ENCODE measurements at regions not wholly inside any gene's neighbourhood (a gene's known extent, or its start where the extent isn't known, plus 50 kb on each side); places are given as distances from the start of the nearest gene placed in this dataset.

DNA sequence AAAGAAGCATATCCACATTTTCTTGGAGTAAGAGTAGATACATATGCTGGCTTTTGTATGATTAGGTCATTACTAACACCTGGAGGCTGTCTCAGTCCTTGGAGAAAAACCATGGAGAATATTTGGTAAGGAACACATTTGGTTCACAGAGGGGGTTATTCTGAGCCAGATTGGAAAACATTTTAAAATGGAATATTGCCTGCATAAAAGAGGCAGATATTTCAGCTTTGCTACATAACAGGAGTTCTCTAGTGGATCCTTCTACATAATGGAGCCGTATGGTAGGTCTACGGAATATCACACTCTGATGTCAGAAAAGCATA lies 415.1 kb downstream of the ADGRL2 start:
- TF ChIP-seq GATA3 (IDR thresholded peaks at IDR 0.05; ENCODE audit: low read depth, low read length) (no peak), GATA2 (IDR thresholded peaks at IDR 0.05; ENCODE audit: low read depth, low read length) (no peak)

DNA sequence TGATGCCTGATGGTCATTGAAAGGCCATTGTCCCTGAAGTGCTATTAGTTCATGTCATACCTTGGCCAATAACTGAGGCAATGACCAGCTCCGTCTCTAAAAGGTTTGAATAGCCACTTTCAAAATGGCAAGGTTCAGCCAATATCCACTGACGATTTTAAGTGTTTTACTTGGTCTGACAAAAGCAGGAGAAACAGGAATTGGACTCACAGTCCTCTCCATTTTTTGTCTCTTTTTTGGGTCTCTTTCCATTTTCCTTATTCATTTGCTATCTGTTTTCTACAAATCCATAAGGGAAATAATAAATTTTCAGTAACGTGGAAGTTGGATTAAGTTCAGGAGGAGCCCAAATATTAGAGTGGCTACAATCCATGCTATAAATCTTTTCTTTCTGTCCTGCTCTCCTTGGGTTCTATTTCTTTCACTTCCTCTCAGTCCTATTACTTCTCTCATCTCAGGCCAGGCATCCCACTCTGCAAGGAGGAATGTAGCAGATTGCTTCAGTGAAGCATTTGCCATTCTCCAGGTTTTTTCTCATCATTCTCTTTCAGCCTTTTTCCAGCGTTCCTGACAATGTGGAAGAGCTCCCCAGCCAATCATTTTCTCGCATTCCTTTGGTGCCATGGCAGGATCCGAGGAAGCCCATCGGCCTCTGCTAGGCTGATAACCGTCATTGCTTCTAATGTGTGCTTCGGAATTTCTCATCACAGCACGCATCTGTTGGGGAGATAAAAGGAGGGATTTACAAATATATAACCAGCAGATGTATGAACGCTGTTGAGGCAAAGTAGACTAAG lies 414.5 kb downstream of the ADGRL2 start:
- TF ChIP-seq GATA2 (IDR thresholded peaks at IDR 0.05; ENCODE audit: low read depth, low read length) = no peak
- TF ChIP-seq GATA3 (IDR thresholded peaks at IDR 0.05; ENCODE audit: low read depth, low read length) = no peak

DNA sequence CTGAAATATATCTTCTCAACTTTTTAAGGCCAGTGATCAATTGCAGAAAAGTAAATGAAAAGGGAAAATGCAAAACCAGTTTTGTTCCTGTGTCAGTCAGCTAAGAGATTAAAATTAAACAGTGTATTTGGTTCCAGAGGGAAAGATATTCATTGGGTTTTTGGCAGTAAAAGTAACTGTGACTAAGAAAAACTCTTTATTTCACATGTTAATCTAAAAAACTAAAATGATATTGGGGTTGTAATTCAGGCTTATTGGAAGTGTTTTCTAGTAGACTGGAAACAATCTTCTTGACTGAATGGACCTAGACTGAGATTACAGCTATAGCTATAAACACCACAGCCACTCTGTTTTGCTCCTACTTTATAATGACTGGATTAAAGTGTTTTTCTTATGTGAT lies 413.9 kb downstream of the ADGRL2 start:
- no peak for TF ChIP-seq GATA3 (IDR thresholded peaks at IDR 0.05; ENCODE audit: low read depth, low read length)
- TF ChIP-seq GATA2 (IDR thresholded peaks at IDR 0.05; ENCODE audit: low read depth, low read length) = no peak

DNA sequence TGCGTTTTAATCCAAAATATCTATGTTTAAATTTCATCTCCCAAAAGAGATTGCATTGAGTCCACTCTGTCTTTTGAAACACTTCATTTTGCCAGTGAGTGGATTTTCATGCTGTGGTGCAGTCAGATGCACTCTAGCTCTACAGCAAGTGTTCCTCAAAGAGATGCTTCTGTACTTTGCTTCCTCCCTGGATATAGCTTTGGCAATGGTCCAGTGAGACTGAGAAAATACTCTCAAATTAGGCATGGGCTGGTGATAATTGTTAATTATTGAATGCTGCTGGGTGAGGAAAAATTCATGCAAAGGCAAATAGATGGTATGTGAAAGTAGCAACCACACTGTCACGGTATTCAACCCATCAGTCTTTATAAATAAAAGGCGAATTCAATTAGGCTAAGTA lies 396.9 kb downstream of the ADGRL2 start:
- TF ChIP-seq GATA2 (IDR thresholded peaks at IDR 0.05; ENCODE audit: low read depth, low read length) (no peak), GATA3 (IDR thresholded peaks at IDR 0.05; ENCODE audit: low read depth, low read length) (no peak)

DNA sequence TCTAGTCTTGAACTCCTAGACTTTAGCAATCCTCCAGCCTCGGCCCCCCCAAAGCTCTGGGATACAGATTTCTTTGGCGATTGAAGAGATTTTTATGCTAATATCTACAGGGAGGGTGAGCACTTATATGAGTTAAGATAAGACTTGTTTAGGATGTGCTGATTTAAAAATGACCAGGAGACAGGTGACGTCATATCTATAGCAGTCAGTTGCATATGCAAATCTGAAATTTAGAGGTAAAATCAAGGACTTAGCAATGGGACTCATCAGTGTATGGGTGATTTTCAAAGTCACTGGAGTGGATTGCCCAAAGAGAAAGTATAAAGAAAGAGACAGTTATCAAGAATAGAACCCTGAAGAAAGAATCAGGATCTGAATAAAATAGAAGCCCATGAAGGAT lies 394.5 kb downstream of the ADGRL2 start:
- TF ChIP-seq GATA3 (IDR thresholded peaks at IDR 0.05; ENCODE audit: low read depth, low read length) (no peak), GATA2 (IDR thresholded peaks at IDR 0.05; ENCODE audit: low read depth, low read length) (no peak)

DNA sequence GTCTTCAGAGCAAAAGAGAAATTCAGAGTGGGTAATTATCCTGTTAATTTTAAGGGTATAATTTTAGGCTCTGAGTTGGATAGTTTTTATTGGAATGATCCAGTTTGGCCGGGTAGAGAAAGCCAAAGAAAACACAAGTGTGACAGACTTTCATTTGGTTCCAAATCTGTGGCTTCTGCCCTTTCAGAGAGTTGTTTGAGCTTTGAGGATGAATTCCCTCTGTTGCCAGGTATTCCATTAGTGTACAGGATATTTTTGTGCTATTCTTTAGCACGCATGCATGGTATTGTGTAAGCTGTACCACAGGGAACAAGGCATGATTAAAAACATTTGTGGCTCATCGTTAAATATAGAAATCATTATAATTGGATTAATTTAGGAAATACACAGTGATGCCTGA lies 384.4 kb downstream of the ADGRL2 start:
- TF ChIP-seq GATA3 (IDR thresholded peaks at IDR 0.05; ENCODE audit: low read depth, low read length) (no peak), GATA2 (IDR thresholded peaks at IDR 0.05; ENCODE audit: low read depth, low read length) (no peak)

DNA sequence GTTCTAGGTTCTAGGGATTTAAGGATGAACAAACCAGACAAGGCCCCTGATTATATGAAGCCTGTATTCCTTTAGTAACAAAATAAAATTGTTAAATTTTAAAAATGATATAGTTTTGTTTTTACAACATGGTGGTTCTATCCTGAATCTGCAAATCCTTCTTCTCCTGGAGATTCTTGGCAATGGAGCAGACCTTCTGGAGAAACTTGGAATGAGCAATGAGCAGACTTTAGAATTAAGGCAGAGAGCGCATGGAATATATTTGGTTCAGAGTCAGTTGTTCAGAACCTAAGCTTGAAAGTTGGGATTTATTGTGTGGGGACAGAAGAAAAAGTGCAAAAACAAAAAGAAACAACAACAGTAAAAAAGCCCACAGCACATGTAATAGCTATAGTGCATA lies 381.1 kb downstream of the ADGRL2 start:
- TF ChIP-seq GATA3 (IDR thresholded peaks at IDR 0.05; ENCODE audit: low read depth, low read length) = no peak
- TF ChIP-seq GATA2 (IDR thresholded peaks at IDR 0.05; ENCODE audit: low read depth, low read length) = no peak

DNA sequence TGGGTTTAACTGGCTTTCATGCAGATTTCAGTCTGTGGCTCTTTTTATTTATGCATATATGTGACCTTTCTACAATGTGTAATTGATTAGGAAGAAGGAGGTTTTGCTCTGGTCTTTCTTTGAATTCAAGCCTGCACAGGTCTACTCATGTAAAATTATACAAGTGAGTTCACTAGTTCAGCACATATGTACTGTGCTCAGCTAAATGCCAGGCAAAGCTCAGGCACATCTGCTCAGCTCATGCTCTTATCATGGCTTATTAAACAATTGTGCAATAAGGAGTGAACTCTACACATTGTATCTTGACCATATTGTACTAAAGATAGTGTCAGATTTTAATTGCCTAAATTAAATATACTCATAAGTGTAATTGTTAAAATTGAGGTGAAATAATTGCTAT lies 378.4 kb downstream of the ADGRL2 start:
- TF ChIP-seq GATA2 (IDR thresholded peaks at IDR 0.05; ENCODE audit: low read depth, low read length) (no peak), GATA3 (IDR thresholded peaks at IDR 0.05; ENCODE audit: low read depth, low read length) (no peak)

DNA sequence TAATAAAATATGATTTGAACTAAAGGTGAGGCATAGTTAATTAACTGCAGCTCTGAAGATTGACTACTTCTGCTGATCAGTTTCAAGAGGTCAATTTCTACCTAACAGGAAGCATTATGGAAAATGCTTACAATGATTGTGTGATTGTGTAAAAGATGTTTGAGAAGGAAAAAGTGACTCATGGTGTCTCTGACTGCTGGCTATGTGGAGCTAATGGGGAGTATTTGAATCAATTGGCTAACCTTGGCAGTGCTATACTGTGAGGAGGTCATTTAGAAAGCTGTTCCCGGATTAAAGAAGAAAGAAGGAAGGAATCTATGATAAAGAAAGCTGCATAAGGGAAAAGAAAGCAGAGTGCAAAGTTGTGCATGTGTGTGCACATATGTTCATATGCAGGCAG lies 376.5 kb downstream of the ADGRL2 start:
- no peak for TF ChIP-seq GATA3 (IDR thresholded peaks at IDR 0.05; ENCODE audit: low read depth, low read length)

DNA sequence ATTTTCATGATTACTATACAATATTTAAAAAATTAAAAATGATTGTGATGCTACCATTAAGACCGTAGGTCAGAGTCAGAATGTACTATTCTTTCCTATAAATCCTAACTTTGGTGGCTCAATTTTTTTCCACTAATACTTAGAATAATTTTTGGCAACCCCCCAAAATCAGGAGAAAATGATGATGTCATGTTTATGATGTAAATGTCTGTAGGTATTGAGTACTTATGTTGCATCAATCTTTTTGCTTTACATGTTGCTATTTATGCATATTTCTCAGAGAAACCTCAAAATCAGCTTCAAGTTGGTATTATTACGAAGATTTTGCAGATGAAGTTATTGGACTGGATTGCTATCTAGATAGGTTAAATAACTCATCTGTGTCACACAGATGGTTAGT lies 371.2 kb downstream of the ADGRL2 start:
- no peak for TF ChIP-seq GATA3 (IDR thresholded peaks at IDR 0.05; ENCODE audit: low read depth, low read length)
- no peak for TF ChIP-seq GATA2 (IDR thresholded peaks at IDR 0.05; ENCODE audit: low read depth, low read length)

DNA sequence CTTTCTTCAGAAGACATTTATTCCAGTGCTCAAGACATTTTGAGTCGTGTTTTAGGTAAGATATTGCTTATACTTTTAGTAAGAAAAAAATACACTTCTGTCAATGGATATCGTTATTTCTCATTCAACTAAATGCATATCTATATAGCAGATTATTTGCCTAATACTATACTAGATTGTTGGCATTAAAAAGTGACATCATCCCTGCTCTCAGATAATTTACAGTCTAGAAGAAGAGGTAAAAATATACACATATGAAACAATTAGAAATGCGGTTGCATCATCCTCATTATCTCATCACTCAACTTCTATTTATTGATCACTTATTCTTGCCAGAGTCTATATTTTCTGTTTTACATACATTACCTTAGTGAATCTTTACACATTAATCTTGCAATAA lies 367.7 kb downstream of the ADGRL2 start:
- TF ChIP-seq GATA3 (IDR thresholded peaks at IDR 0.05; ENCODE audit: low read depth, low read length) (no peak), GATA2 (IDR thresholded peaks at IDR 0.05; ENCODE audit: low read depth, low read length) (no peak)

DNA sequence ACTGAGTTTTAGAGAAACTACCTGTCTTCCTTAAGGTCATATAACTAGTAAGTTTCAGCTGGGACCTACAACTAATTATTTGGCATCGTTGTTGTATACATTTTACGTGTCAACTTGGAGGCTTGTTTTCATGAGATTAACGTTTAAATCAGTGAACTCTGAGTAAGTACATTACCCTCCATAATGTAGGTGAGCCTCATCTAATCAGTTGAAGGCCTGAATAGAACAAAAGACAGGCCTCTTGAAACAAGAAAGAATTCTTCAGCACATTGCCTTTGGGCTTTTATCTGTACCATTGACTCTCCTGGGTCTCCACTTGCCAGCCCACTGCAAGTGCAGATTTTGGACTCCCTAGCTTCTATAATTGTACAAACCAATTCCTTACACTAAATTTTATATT lies 364.6 kb downstream of the ADGRL2 start:
- TF ChIP-seq GATA3 (IDR thresholded peaks at IDR 0.05; ENCODE audit: low read depth, low read length) (no peak), GATA2 (IDR thresholded peaks at IDR 0.05; ENCODE audit: low read depth, low read length) (no peak)

DNA sequence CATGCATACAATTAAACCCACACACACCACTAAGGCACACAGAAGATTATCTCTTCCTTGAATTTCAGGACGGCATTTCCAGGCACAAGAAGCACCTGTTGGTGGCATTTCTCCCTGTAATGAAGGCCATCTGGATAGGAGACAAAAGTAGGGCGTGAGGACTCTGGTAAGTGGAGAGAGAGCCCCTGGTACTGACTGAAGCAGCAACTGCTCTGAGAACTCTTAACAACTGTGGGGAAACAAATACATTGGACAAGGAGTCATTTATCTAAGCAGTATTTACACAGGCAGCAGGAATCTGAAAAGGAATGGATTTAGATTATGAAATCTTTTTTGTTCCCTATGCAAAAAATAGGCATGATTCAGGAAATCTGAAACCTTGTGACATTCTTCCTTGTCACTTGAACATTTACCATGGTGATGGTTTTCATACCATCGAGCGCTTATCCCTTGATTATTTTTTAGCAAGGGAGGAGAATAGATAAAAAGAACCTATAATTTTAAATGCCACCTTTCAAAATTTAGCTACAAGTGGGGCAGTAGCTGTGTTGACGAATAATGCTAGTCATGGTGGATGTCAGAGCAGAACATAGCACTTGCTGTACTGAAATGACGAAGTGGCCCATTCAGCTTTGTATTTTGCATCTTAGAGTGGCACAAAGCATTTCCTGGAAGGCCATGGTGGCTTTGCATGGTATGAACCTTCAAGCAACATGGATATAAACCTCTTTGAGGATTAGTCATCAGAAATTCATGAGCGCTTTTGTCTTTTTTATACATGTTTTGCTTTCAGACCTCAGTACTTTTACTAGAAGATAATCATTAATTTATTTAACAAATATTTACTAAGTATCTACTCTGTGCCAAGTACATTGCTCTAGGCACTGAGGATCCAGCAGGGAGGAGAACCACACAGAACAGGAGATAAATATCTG lies 362.0 kb downstream of the ADGRL2 start:
- TF ChIP-seq GATA2 (IDR thresholded peaks at IDR 0.05; ENCODE audit: low read depth, low read length) = no peak
- no peak for TF ChIP-seq GATA3 (IDR thresholded peaks at IDR 0.05; ENCODE audit: low read depth, low read length)

DNA sequence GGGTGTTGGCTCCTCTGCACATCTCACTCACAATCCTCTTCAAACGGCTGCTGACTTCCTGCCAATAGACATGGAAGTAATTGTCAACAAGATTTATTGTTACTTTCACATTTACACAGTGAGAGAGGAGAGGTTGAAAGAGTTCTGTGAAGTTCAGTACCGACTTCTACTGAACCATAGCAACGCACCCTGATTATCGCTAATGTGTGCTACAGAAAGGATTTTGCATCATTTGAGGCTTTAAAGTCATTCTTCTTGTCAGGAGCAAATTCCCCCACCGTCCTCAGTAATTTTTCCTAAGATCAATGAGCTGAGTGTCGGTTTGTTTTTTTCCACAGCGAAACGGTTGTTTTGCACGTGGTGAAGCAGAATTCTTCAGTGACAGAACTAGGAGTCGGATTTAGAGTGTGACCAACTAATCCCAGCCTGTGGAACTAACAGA lies 361.0 kb downstream of the ADGRL2 start:
- TF ChIP-seq GATA2 (IDR thresholded peaks at IDR 0.05; ENCODE audit: low read depth, low read length) (no peak), GATA3 (IDR thresholded peaks at IDR 0.05; ENCODE audit: low read depth, low read length) (no peak)

DNA sequence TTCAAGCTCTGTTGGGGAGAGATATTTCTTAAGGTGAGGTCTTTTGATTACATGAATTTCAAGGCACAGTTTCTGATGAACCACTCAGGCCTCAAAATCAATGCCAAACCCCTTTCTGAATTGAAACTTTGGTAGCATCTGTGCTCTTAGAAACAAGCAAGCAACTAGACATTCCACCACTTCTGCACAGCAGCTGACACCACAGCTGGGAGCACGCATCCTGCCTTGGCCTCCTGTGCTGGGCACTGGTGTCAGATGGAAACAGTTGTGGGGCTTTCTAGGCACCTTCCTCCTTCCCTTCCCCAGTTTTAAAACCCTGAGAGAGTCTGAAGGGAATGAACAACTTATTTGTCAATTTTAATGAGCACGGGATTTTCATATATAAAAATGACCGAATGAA lies 360.2 kb downstream of the ADGRL2 start:
- TF ChIP-seq GATA3 (IDR thresholded peaks at IDR 0.05; ENCODE audit: low read depth, low read length) (no peak), GATA2 (IDR thresholded peaks at IDR 0.05; ENCODE audit: low read depth, low read length) (no peak)
